ENCODE measurements at regions not wholly inside any gene's neighbourhood (a gene's known extent, or its start where the extent isn't known, plus 50 kb on each side); places are given as distances from the start of the nearest gene placed in this dataset.

- DNase-seq = no peak
These were observed 938.3 kb upstream of the CNTNAP5 start for GRCh38 chr2:123086613-123087385.

GRCh38 chr2:123091471-123091870, 933.6 kb upstream of the CNTNAP5 start:
- no peak for DNase-seq

GRCh38 chr2:123093199-123093598, 931.9 kb upstream of the CNTNAP5 start:
- no peak for DNase-seq

GRCh38 chr2:123095219-123095835, 929.8 kb upstream of the CNTNAP5 start:
- no peak for DNase-seq

GRCh38 chr2:123098619-123099018, 926.5 kb upstream of the CNTNAP5 start:
- DNase-seq = no peak

GRCh38 chr2:123101434-123101833, 923.7 kb upstream of the CNTNAP5 start:
- DNase-seq = no peak

- DNase-seq = no peak
These were observed 921.2 kb upstream of the CNTNAP5 start for GRCh38 chr2:123103902-123104301.

- DNase-seq = no peak
These were observed 908.5 kb upstream of the CNTNAP5 start for GRCh38 chr2:123116595-123116994.

GRCh38 chr2:123127236-123127635, 897.9 kb upstream of the CNTNAP5 start:
- DNase-seq = no peak

GRCh38 chr2:123128951-123129350, 896.1 kb upstream of the CNTNAP5 start:
- DNase-seq = no peak

- no peak for DNase-seq
These were observed 888.7 kb upstream of the CNTNAP5 start for GRCh38 chr2:123136419-123136818.

GRCh38 chr2:123144082-123144481, 881.0 kb upstream of the CNTNAP5 start:
- DNase-seq = no peak

- DNase-seq = no peak
These were observed 872.0 kb upstream of the CNTNAP5 start for GRCh38 chr2:123153041-123153440.

- no peak for DNase-seq
These were observed 870.9 kb upstream of the CNTNAP5 start for GRCh38 chr2:123154195-123154594.

GRCh38 chr2:123157016-123157415, 868.1 kb upstream of the CNTNAP5 start:
- DNase-seq = no peak

GRCh38 chr2:123162400-123163016, 862.6 kb upstream of the CNTNAP5 start:
- DNase-seq = no peak

GRCh38 chr2:123163398-123163797, 861.7 kb upstream of the CNTNAP5 start:
- DNase-seq = no peak

GRCh38 chr2:123164216-123164615, 860.9 kb upstream of the CNTNAP5 start:
- no peak for DNase-seq

- no peak for DNase-seq
These were observed 859.5 kb upstream of the CNTNAP5 start for GRCh38 chr2:123165616-123166015.

GRCh38 chr2:123179526-123179925, 845.6 kb upstream of the CNTNAP5 start:
- DNase-seq = no peak

GRCh38 chr2:123195957-123196356, 829.1 kb upstream of the CNTNAP5 start:
- no peak for DNase-seq

- no peak for DNase-seq
These were observed 825.1 kb upstream of the CNTNAP5 start for GRCh38 chr2:123200035-123200434.

- DNase-seq = no peak
These were observed 817.8 kb upstream of the CNTNAP5 start for GRCh38 chr2:123207245-123207644.

GRCh38 chr2:123209202-123209601, 815.9 kb upstream of the CNTNAP5 start:
- DNase-seq = no peak

All from NCI-H1436 (cell line).